ENCODE measurements at regions not wholly inside any gene's neighbourhood (a gene's known extent, or its start where the extent isn't known, plus 50 kb on each side); places are given as distances from the start of the nearest gene placed in this dataset.

GRCh38 chr14:61641914-61642613 lies 53.2 kb upstream of the HIF1A start:
- TF ChIP-seq CTCF (IDR thresholded peaks at IDR 0.05; ENCODE audit: low read depth, low read length) (no peak), EZH2phosphoT487 (IDR thresholded peaks at IDR 0.05; ENCODE audit: low read depth) (no peak)
